ENCODE measurements at regions not wholly inside any gene's neighbourhood (a gene's known extent, or its start where the extent isn't known, plus 50 kb on each side); places are given as distances from the start of the nearest gene placed in this dataset.

GRCh38 chr12:111143271-111143670 lies 222.9 kb upstream of the MYL2 start:
- H3K79me2 ChIP-seq (ENCODE audit: control insufficient read depth in 1 of 2, insufficient read depth in 2 of 2, low read length in 2 of 2) = no peaks in the 10 kb centered on the region
- ChIA-PET POLR2A (ENCODE audit: partially characterized antibody) (no interaction called here), CTCF (ENCODE audit: partially characterized antibody) (interaction anchor here (0.9 to 1.4 kb wide), 4 partner anchors 55 to 249 kb away, joined by 3 to 7 read pairs (median 4); no protein-coding TSS in a partner anchor)
- no peak overlapping the region for H4K91ac ChIP-seq (replicated peaks; ENCODE audit: insufficient read length, low read length)
- no peak overlapping the region for H3K18ac ChIP-seq (ENCODE audit: extremely low read depth, low read length)
- peaks cover 2 to 7% (median 5%) of the 10 kb centered on the region in 4 experiments; a peak in 4 of 7 replicates for H3K4me1 ChIP-seq (replicated peaks in 1 of 4; ENCODE audit: control insufficient read depth in 3 of 4, insufficient read depth in 4 of 4, low read length in 3 of 4)
- H2AK5ac ChIP-seq (ENCODE audit: low read depth, low read length) = no peak overlapping the region
- FAIRE-seq (no peak), DNase-seq (ENCODE audit: low read depth in 1 of 2, low spot score in 2 of 2) (no peak)
- no peak overlapping the region for H3K27ac ChIP-seq (ENCODE audit: low read depth, low read length)
- no peaks in the 10 kb centered on the region for H3K27me3 ChIP-seq (replicated peaks in 1 of 4; ENCODE audit: control insufficient read depth in 3 of 4, extremely low read depth in 1 of 4, insufficient read depth in 3 of 4, low read length in 3 of 4)
- H3K14ac ChIP-seq (ENCODE audit: insufficient read length) = no peak overlapping the region
- H3K23ac ChIP-seq (ENCODE audit: insufficient read length) = no peak overlapping the region
- H4K20me1 ChIP-seq (replicated peaks in 1 of 2; ENCODE audit: control insufficient read depth in 1 of 2, insufficient read depth in 2 of 2, low read length in 2 of 2) = no peaks in the 10 kb centered on the region
- no peaks in the 10 kb centered on the region for H3K36me3 ChIP-seq (ENCODE audit: control insufficient read depth in 2 of 4, insufficient read depth in 4 of 4, low read length in 3 of 4)
- no peak overlapping the region for H4K8ac ChIP-seq (ENCODE audit: extremely low read depth, insufficient read depth, low read length)
- no peak overlapping the region for H2BK12ac ChIP-seq (ENCODE audit: low read depth, low read length)
- H2BK5ac ChIP-seq (ENCODE audit: low read depth, low read length) = no peak overlapping the region
- no peak overlapping the region for H4K5ac ChIP-seq (ENCODE audit: insufficient read length, low read depth, low read length)
- WGBS, 2 experiments (ENCODE audit: extremely low coverage in 1 of 2, insufficient coverage in 1 of 2, insufficient read length in 1 of 2, insufficient replicate concordance in 2 of 2, low coverage in 1 of 2, low lambda C conversion rate in 2 of 2, missing lambda C conversion rate in 1 of 2) = 90% methylated on average over 11 of the region's 11 CpGs; no CpG with 5 or more reads in 1 of the 2 experiments
- H3K4ac ChIP-seq (replicated peaks; ENCODE audit: insufficient read length, low read depth, low read length) = no peak overlapping the region
- H3K9me3 ChIP-seq (ENCODE audit: insufficient read depth in 2 of 2, low read depth in 1 of 2, low read length in 1 of 2) = no peaks in the 10 kb centered on the region
- no peak overlapping the region for H2BK15ac ChIP-seq (ENCODE audit: low read length)
- peaks cover 3% of the 10 kb centered on the region; the same call in 1 of the 2 replicates for H3K79me1 ChIP-seq (ENCODE audit: low read depth, low read length)
- no peak overlapping the region for H3K56ac ChIP-seq (replicated peaks; ENCODE audit: insufficient read length, low read depth, low read length)
- no peak overlapping the region for H2BK20ac ChIP-seq (ENCODE audit: low read length)
- H3K4me3 ChIP-seq (ENCODE audit: extremely low read depth in 1 of 4, insufficient read depth in 2 of 4, low read depth in 3 of 4, low read length in 4 of 4) = no peak overlapping the region
- no peak overlapping the region for H2AFZ ChIP-seq (ENCODE audit: low read length)
- no peak overlapping the region for H2BK120ac ChIP-seq (replicated peaks; ENCODE audit: low read depth, low read length)
- no peak overlapping the region for H3K9ac ChIP-seq (replicated peaks in 1 of 4; ENCODE audit: extremely low read depth in 1 of 4, low read depth in 3 of 4, low read length in 3 of 4)
- H3K4me2 ChIP-seq (ENCODE audit: insufficient read depth in 1 of 2, low read depth in 2 of 2, low read length in 2 of 2) = no peak overlapping the region
- no peaks in the 10 kb centered on the region for H3K23me2 ChIP-seq (ENCODE audit: low read depth, low read length)
- TF ChIP-seq BACH1 (IDR thresholded peaks at IDR 0.05; ENCODE audit: low read length) = no peak
- no peak for TF ChIP-seq PHF8 (conservative IDR thresholded peaks at IDR 0.05; ENCODE audit: low read depth, low read length)
- TF ChIP-seq SAP30 (IDR thresholded peaks at IDR 0.05; ENCODE audit: insufficient read depth, insufficient replicate concordance, low read length) = no peak
- TF ChIP-seq SIN3A (conservative IDR thresholded peaks at IDR 0.05 in 1 of 2, IDR thresholded peaks at IDR 0.05 in 1 of 2; ENCODE audit: low read depth in 1 of 2, low read length in 2 of 2) = no peak
- TF ChIP-seq SRF (IDR thresholded peaks at IDR 0.05; ENCODE audit: low read depth, low read length) = no peak
- no peak for TF ChIP-seq SUZ12 (IDR thresholded peaks at IDR 0.05; ENCODE audit: low read length)
- TF ChIP-seq USF2 (IDR thresholded peaks at IDR 0.05; ENCODE audit: low read length) = no peak
- no peak for TF ChIP-seq CTBP2 (IDR thresholded peaks at IDR 0.05; ENCODE audit: borderline replicate concordance, insufficient read depth, insufficient read length, low read length)
- no peak for TF ChIP-seq KDM5A (IDR thresholded peaks at IDR 0.05; ENCODE audit: low read length)
- TF ChIP-seq CHD1 (IDR thresholded peaks at IDR 0.05; ENCODE audit: low read depth, low read length) = no peak
- TF ChIP-seq CBX8 (IDR thresholded peaks at IDR 0.05; ENCODE audit: borderline replicate concordance, low read depth, low read length) = no peak
- TF ChIP-seq NRF1 (IDR thresholded peaks at IDR 0.05; ENCODE audit: low read depth, low read length) = no peak
- no peak for TF ChIP-seq SP4 (IDR thresholded peaks at IDR 0.05; ENCODE audit: low read length)
- TF ChIP-seq EZH2 (IDR thresholded peaks at IDR 0.05; ENCODE audit: low read depth, low read length, severe bottlenecking) = no peak
